Breast epithelium (tissue), 3 donors: ENCODE measurements at regions not wholly inside any gene's neighbourhood (a gene's known extent, or its start where the extent isn't known, plus 50 kb on each side); places are given as distances from the start of the nearest gene placed in this dataset.

Source experiments
- CTCF ChIP-seq, 3 donors: fragments of 450-650 bp; IDR thresholded peaks; one replicate each; pipeline ENCODE4 v1.5.1; 2016 to 2017; ENCODE audit warnings: antibody characterized with exemption in 3 of 3, mild to moderate bottlenecking in 3 of 3, moderate library complexity in 3 of 3
- POLR2A ChIP-seq: fragments of 450-650 bp; IDR thresholded peaks from one replicate; pipeline ENCODE4 v1.6.1; 2016; ENCODE audit warnings: antibody characterized with exemption, mild to moderate bottlenecking, moderate library complexity

GRCh38 chr18:5759194-5759593 is 136.1 kb downstream of the TMEM200C start:
- TF ChIP-seq CTCF (IDR thresholded peaks at IDR 0.05) (no peak), POLR2A (no peak)
